Trophoblast cell (in vitro differentiated cells and primary cell): ENCODE measurements at regions not wholly inside any gene's neighbourhood (a gene's known extent, or its start where the extent isn't known, plus 50 kb on each side); places are given as distances from the start of the nearest gene placed in this dataset.
A peak's percentile ranks its signal among the peaks of the same experiment; 100 is the strongest.

Experiments
- DNase-seq, 2 donors: peaks; one replicate each; pipeline ENCODE4 v3.0.0-alpha.2; 2016
- H2AFZ ChIP-seq: 2 replicates; pipeline ENCODE4 v1.6.1; 2013; ENCODE audit warnings: low read length, moderate library complexity, mild to moderate bottlenecking; ENCODE audit not compliant: insufficient read depth, poor library complexity
- H2AK5ac ChIP-seq: 2 replicates; pipeline ENCODE4 v1.6.1; 2013; ENCODE audit warnings: mild to moderate bottlenecking, low read length
- H2BK120ac ChIP-seq: 2 replicates; pipeline ENCODE4 v1.6.1; 2013; ENCODE audit warnings: low read length, mild to moderate bottlenecking, moderate library complexity; ENCODE audit not compliant: insufficient read depth, poor library complexity
- H2BK12ac ChIP-seq: 2 replicates; pipeline ENCODE4 v1.6.1; 2013; ENCODE audit warnings: mild to moderate bottlenecking, low read length, moderate library complexity
- H2BK5ac ChIP-seq: 2 replicates; pipeline ENCODE4 v1.6.1; 2013; ENCODE audit warnings: low read length, low read depth, moderate library complexity, mild to moderate bottlenecking; ENCODE audit not compliant: poor library complexity
- H3K14ac ChIP-seq: 2 replicates; pipeline ENCODE4 v1.6.1; 2013; ENCODE audit warnings: mild to moderate bottlenecking, low read length
- H3K18ac ChIP-seq: 2 replicates; pipeline ENCODE4 v1.6.1; 2013; ENCODE audit warnings: mild to moderate bottlenecking, low read length
- H3K23ac ChIP-seq: 2 replicates; pipeline ENCODE4 v1.6.1; 2013; ENCODE audit warnings: low read length
- H3K27ac ChIP-seq: 2 replicates; pipeline ENCODE4 v1.5.1; 2013; ENCODE audit warnings: low read depth, mild to moderate bottlenecking, inconsistent platforms, low read length, moderate library complexity
- H3K27me3 ChIP-seq: 2 replicates; pipeline ENCODE4 v1.6.1; 2013; ENCODE audit warnings: inconsistent platforms, mild to moderate bottlenecking, low read length, moderate library complexity; ENCODE audit not compliant: insufficient read depth
- H3K36me3 ChIP-seq, 2 experiments: 1 replicate in 1 of 2; 2 replicates in 1 of 2; pipeline ENCODE4 v1.6.1; 2013; ENCODE audit warnings: low read length in 2 of 2, mild to moderate bottlenecking in 2 of 2, moderate library complexity in 1 of 2; ENCODE audit not compliant: insufficient read depth in 2 of 2, control insufficient read depth in 1 of 2
- H3K4ac ChIP-seq: 2 replicates; pipeline ENCODE4 v1.6.1; 2013; ENCODE audit warnings: low read depth, mild to moderate bottlenecking, low read length, moderate library complexity
- H3K4me1 ChIP-seq, 2 experiments: 1 replicate in 1 of 2; 2 replicates in 1 of 2; pipeline ENCODE4 v1.6.1; 2013; ENCODE audit warnings: low read length in 2 of 2, mild to moderate bottlenecking in 2 of 2, moderate library complexity in 1 of 2; ENCODE audit not compliant: insufficient read depth in 2 of 2, control insufficient read depth in 1 of 2
- H3K4me2 ChIP-seq: 2 replicates; pipeline ENCODE4 v1.6.1; 2013; ENCODE audit warnings: inconsistent platforms, mild to moderate bottlenecking, low read length, moderate library complexity
- H3K4me3 ChIP-seq: 2 replicates; pipeline ENCODE4 v1.5.1; 2013; ENCODE audit warnings: mild to moderate bottlenecking, low read depth, low read length, inconsistent platforms
- H3K79me1 ChIP-seq: one replicate; pipeline ENCODE4 v1.6.1; 2013; ENCODE audit warnings: low read length
- H3K79me2 ChIP-seq: 2 replicates; pipeline ENCODE4 v1.6.1; 2013; ENCODE audit warnings: low read length, mild to moderate bottlenecking; ENCODE audit not compliant: control insufficient read depth, insufficient read depth, poor library complexity
- H3K9ac ChIP-seq: 2 replicates; pipeline ENCODE4 v1.6.1; 2013; ENCODE audit warnings: mild to moderate bottlenecking, low read length
- H3K9me3 ChIP-seq: 2 replicates; pipeline ENCODE4 v1.6.1; 2013; ENCODE audit warnings: low read depth, mild to moderate bottlenecking, control low read depth, inconsistent platforms, low read length; ENCODE audit not compliant: insufficient read depth
- H4K12ac ChIP-seq: 2 replicates; pipeline ENCODE4 v1.6.1; 2013; ENCODE audit warnings: low read depth, mild to moderate bottlenecking, low read length, moderate library complexity
- H4K8ac ChIP-seq: 2 replicates; pipeline ENCODE4 v1.6.1; 2013; ENCODE audit warnings: low read depth, mild to moderate bottlenecking, low read length, moderate library complexity
- H4K91ac ChIP-seq: one replicate; pipeline ENCODE4 v1.6.1; 2013; ENCODE audit warnings: low read depth, mild to moderate bottlenecking, low read length, moderate library complexity
- WGBS: extraction: QIAGEN DNeasy Blood & Tissue Kit; methylation state at CpG from one replicate; pipeline ENCODE4 v1.1.7; 2013; ENCODE audit warnings: missing lambda C conversion rate; ENCODE audit not compliant: insufficient read length, insufficient coverage; ENCODE audit errors: extremely low coverage; 5-methylcytosine and 5-hydroxymethylcytosine counted together

DNA sequence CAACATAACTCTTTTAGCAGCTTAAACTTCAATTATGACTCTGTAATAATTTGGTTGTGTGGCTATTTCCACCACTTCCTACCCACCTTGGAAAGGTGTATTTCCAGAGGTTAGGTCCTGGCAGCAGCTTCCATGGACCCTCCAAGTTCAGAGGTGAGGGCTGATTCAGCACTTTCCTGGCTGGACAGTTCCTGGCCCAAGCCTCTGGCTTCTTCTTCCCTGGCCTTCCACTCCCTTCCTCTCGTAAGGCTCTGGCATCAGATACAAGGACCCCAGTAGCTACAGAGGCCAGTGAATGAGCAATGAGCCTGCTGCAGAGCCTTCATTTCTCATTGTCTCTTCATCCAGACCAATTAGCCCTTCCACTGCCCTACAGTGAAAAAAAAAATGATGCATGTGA is 98.1 kb upstream of the KIRREL3 start:
- H3K79me1 ChIP-seq, result no peaks in the 10 kb centered on the region
- no peaks in the 10 kb centered on the region for H3K4me1 ChIP-seq
- DNase-seq, result no peak
- no peak overlapping the region for H3K14ac ChIP-seq
- no peak overlapping the region for H3K18ac ChIP-seq
- no peak overlapping the region for H2BK12ac ChIP-seq
- no peak overlapping the region for H3K23ac ChIP-seq
- no peak overlapping the region for H3K4ac ChIP-seq
- H3K27ac ChIP-seq, result no peak overlapping the region
- H3K36me3 ChIP-seq, result no peaks in the 10 kb centered on the region
- no CpG with 5 or more reads among the region's 1 CpG for WGBS
- no peak overlapping the region for H2AFZ ChIP-seq
- no peak overlapping the region for H2BK120ac ChIP-seq
- H2BK5ac ChIP-seq, result no peak overlapping the region
- H3K27me3 ChIP-seq, result no peaks in the 10 kb centered on the region
- H3K79me2 ChIP-seq, result no peaks in the 10 kb centered on the region
- no peak overlapping the region for H4K12ac ChIP-seq
- no peak overlapping the region for H4K91ac ChIP-seq
- H3K9me3 ChIP-seq, result no peaks in the 10 kb centered on the region
- no peak overlapping the region for H2AK5ac ChIP-seq
- H3K4me2 ChIP-seq, result no peak overlapping the region
- H3K9ac ChIP-seq, result no peak overlapping the region
- no peak overlapping the region for H4K8ac ChIP-seq
- no peak overlapping the region for H3K4me3 ChIP-seq

DNA sequence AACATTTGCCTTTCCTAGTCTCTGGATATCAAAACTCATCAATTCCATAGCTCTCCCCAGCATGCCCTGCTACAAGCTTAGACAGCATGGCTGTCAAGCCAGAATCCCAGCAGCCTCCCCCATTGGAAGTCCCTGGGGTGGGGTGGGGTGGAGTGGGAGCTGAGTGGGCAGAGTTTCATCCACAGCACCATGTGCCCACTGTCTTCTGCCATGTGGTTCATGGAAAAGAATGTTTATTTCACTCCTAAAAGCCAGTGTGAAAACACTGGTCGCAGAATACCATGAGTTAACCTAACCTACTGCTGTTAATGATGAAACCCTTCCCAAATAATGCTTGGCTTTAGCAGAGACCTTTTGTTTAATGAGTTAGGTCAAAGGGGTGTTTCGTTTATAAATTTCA is 80.2 kb upstream of the KIRREL3 start:
- Histone ChIP-seq H2BK12ac (no peak overlapping the region), H2BK5ac (no peak overlapping the region), H2AK5ac (no peak overlapping the region), H3K4me2 (no peak overlapping the region), H3K9ac (no peak overlapping the region), H2BK120ac (no peak overlapping the region), H3K14ac (no peak overlapping the region), H3K4me3 (no peak overlapping the region), H3K79me2 (no peaks in the 10 kb centered on the region), H4K12ac (no peak overlapping the region), H3K4ac (no peak overlapping the region), H3K27ac (no peak overlapping the region), H3K36me3 (no peaks in the 10 kb centered on the region), H4K8ac (no peak overlapping the region), H3K27me3 (no peaks in the 10 kb centered on the region), H3K18ac (no peak overlapping the region), H3K9me3 (peaks cover 2% of the 10 kb centered on the region), H3K4me1 (no peaks in the 10 kb centered on the region), H3K23ac (no peak overlapping the region), H3K79me1 (no peaks in the 10 kb centered on the region), H4K91ac (no peak overlapping the region), H2AFZ (no peak overlapping the region)
- no CpG with 5 or more reads among the region's 2 CpGs for WGBS
- no peak for DNase-seq

DNA sequence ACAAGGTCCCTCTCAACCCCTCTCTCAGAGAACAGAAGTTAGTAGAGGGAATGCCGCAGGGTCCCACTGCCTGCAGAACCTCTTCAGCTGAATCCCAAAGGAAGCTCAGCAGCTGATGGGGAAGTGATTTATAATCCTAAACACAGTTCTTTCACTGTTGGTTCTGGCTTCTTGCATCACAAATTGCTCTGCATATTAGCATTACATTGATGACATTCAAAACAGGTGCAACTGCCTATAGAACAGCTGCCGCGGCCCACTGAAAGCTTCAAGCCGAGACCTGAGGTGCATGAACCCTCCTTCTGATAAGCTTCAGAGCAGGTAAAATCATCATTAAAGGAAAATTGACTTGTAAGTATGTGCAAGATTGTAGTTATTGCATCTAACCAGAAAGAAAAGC is 75.2 kb upstream of the KIRREL3 start:
- H4K91ac ChIP-seq, result no peak overlapping the region
- H3K14ac ChIP-seq, result no peak overlapping the region
- H2AK5ac ChIP-seq, result no peak overlapping the region
- H3K79me1 ChIP-seq, result no peaks in the 10 kb centered on the region
- no peaks in the 10 kb centered on the region for H3K36me3 ChIP-seq
- no peaks in the 10 kb centered on the region for H3K79me2 ChIP-seq
- H2BK120ac ChIP-seq, result no peak overlapping the region
- no peak overlapping the region for H3K27ac ChIP-seq
- H3K4me1 ChIP-seq, result no peaks in the 10 kb centered on the region
- no peak overlapping the region for H2AFZ ChIP-seq
- no peak overlapping the region for H3K23ac ChIP-seq
- H3K4ac ChIP-seq, result no peak overlapping the region
- WGBS, result no CpG with 5 or more reads among the region's 4 CpGs
- H3K9ac ChIP-seq, result no peak overlapping the region
- H3K9me3 ChIP-seq, result no peaks in the 10 kb centered on the region
- no peak overlapping the region for H3K18ac ChIP-seq
- no peak overlapping the region for H4K8ac ChIP-seq
- no peak overlapping the region for H3K4me3 ChIP-seq
- DNase-seq, result no peak
- H3K27me3 ChIP-seq, result no peaks in the 10 kb centered on the region
- no peak overlapping the region for H4K12ac ChIP-seq
- H2BK12ac ChIP-seq, result no peak overlapping the region
- H2BK5ac ChIP-seq, result no peak overlapping the region
- no peak overlapping the region for H3K4me2 ChIP-seq

DNA sequence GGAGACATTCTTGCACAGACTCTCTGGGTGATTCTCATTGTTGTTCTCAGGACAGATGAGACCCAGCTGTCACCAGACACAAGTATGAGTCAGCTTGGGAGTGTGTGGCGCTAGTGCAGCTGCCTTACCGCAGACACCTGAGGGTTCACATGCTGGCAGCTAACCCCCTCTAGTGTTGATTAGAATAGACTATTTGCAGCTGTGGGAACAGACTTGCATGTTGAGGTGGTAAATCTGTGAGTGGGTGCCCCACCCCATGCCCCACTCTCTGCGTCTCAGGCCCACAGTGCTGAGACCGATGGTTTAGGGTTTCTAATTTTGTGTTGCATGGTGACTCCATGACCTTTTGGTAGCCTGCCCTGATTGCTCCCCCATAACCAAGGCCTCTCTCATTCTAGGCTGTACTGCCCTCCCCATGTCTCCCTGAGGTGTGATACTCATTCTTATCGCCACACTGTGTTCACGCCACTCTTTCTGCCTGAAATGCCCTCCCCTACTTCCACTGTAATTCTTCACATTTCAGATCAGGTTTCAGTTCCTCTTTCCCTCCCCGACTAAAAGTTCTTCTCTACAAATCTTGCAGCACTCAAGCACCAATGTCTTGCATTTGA is 73.7 kb upstream of the KIRREL3 start:
- H2AK5ac ChIP-seq, result no peak overlapping the region
- H2AFZ ChIP-seq, result no peak overlapping the region
- H3K27me3 ChIP-seq, result no peaks in the 10 kb centered on the region
- H3K23ac ChIP-seq, result no peak overlapping the region
- no CpG with 5 or more reads among the region's 7 CpGs for WGBS
- no peak overlapping the region for H3K4ac ChIP-seq
- H3K14ac ChIP-seq, result no peak overlapping the region
- no peak overlapping the region for H2BK5ac ChIP-seq
- no peaks in the 10 kb centered on the region for H3K36me3 ChIP-seq
- H3K79me1 ChIP-seq, result no peaks in the 10 kb centered on the region
- H4K8ac ChIP-seq, result no peak overlapping the region
- no peak overlapping the region for H2BK12ac ChIP-seq
- H3K79me2 ChIP-seq, result no peaks in the 10 kb centered on the region
- no peak overlapping the region for H3K18ac ChIP-seq
- H3K9me3 ChIP-seq, result no peaks in the 10 kb centered on the region
- no peak overlapping the region for H2BK120ac ChIP-seq
- no peak overlapping the region for H3K4me2 ChIP-seq
- H4K91ac ChIP-seq, result no peak overlapping the region
- no peak overlapping the region for H3K9ac ChIP-seq
- no peak overlapping the region for H4K12ac ChIP-seq
- no peak overlapping the region for H3K4me3 ChIP-seq
- no peaks in the 10 kb centered on the region for H3K4me1 ChIP-seq
- no peak overlapping the region for H3K27ac ChIP-seq
- peak; percentile 62 to 82 for DNase-seq
